GM23338 (cell line): ENCODE measurements at regions not wholly inside any gene's neighbourhood (a gene's known extent, or its start where the extent isn't known, plus 50 kb on each side); places are given as distances from the start of the nearest gene placed in this dataset.
"Not testable (repeated sequence)": the region's sequence is repeated elsewhere in the genome, so short reads cannot be mapped to it uniquely, and the experiment has no call there.

ENCODE experiments used
- ATAC-seq: fragments of 200-7000 bp; cut with Tn5 transposase; 3 replicates; pipeline ENCODE4 v1.9.1; 2020
- DNase-seq: peaks from one replicate; pipeline ENCODE4 v3.0.0-alpha.2; 2015; ENCODE audit warnings: low spot score
- H2AFZ ChIP-seq: fragments of 200-600 bp; sonication (generic); 2 replicates; pipeline ENCODE4 v1.8.0; 2016; ENCODE audit warnings: antibody characterized with exemption, mild to moderate bottlenecking, moderate library complexity
- H3F3A ChIP-seq: fragments of 200-600 bp; sonication (generic); replicated peaks from 2 replicates; pipeline ENCODE4 v1.8.0; 2017; ENCODE audit warnings: antibody characterized with exemption, mixed run types, low read depth
- H3K27ac ChIP-seq: fragments of 200-600 bp; sonication (generic); 2 replicates; pipeline ENCODE4 v1.6.1; 2016; ENCODE audit warnings: low read depth
- H3K27me3 ChIP-seq: fragments of 200-600 bp; sonication (generic); 2 replicates; pipeline ENCODE4 v1.8.0; 2016; ENCODE audit warnings: mild to moderate bottlenecking, mixed run types, moderate library complexity; ENCODE audit not compliant: insufficient read depth
- H3K36me3 ChIP-seq: fragments of 200-600 bp; sonication (generic); 2 replicates; pipeline ENCODE4 v1.8.0; 2016; ENCODE audit warnings: mild to moderate bottlenecking; ENCODE audit not compliant: insufficient read depth
- H3K4me1 ChIP-seq: fragments of 200-600 bp; sonication (generic); 2 replicates; pipeline ENCODE4 v1.8.0; 2016; ENCODE audit warnings: mild to moderate bottlenecking, moderate library complexity; ENCODE audit not compliant: insufficient read depth
- H3K4me2 ChIP-seq: fragments of 200-600 bp; sonication (generic); 2 replicates; pipeline ENCODE4 v1.7.1; 2017; ENCODE audit warnings: mixed run types
- H3K4me3 ChIP-seq: fragments of 200-600 bp; sonication (generic); 2 replicates; pipeline ENCODE4 v1.6.1; 2016; ENCODE audit warnings: mixed run types
- H3K79me2 ChIP-seq: fragments of 200-600 bp; sonication (generic); replicated peaks from 2 replicates; pipeline ENCODE4 v1.8.0; 2017; ENCODE audit warnings: mild to moderate bottlenecking; ENCODE audit not compliant: insufficient read depth
- H3K9me2 ChIP-seq: fragments of 200-600 bp; sonication (generic); 2 replicates; pipeline ENCODE4 v1.8.0; 2017; ENCODE audit not compliant: insufficient read depth
- H4K20me1 ChIP-seq: fragments of 200-600 bp; sonication (generic); replicated peaks from 2 replicates; pipeline ENCODE4 v1.8.0; 2017; ENCODE audit warnings: mild to moderate bottlenecking; ENCODE audit not compliant: insufficient read depth
- H3K27ac Mint-ChIP-seq: 2 replicates; pipeline ENCODE4 v1.8.0; 2020; ENCODE audit warnings: inconsistent platforms, mild to moderate bottlenecking, moderate library complexity, mixed read lengths
- H3K27me3 Mint-ChIP-seq: 3 replicates; pipeline ENCODE4 v1.8.0; 2022; ENCODE audit warnings: low read depth, mild to moderate bottlenecking, moderate library complexity, mixed read lengths, inconsistent platforms; ENCODE audit not compliant: insufficient read depth, poor library complexity
- H3K36me3 Mint-ChIP-seq: 3 replicates; pipeline ENCODE4 v1.8.0; 2021; ENCODE audit warnings: low read depth, mild to moderate bottlenecking, inconsistent platforms, moderate library complexity, mixed read lengths
- H3K4me1 Mint-ChIP-seq: 3 replicates; pipeline ENCODE4 v1.8.0; 2020; ENCODE audit warnings: mild to moderate bottlenecking, inconsistent platforms, mixed read lengths
- H3K4me3 Mint-ChIP-seq: 3 replicates; pipeline ENCODE4 v1.8.0; 2021; ENCODE audit warnings: moderate library complexity, mild to moderate bottlenecking, inconsistent platforms, mixed read lengths
- H3K9me3 Mint-ChIP-seq: 3 replicates; pipeline ENCODE4 v1.8.0; 2020; ENCODE audit warnings: moderate library complexity, mild to moderate bottlenecking, inconsistent platforms, mixed read lengths
- CREB1 ChIP-seq: fragments of 250-450 bp; sonication (Bioruptor Pico); IDR thresholded peaks from 2 replicates; pipeline ENCODE4 v1.5.0; 2020; ENCODE audit warnings: low read depth, mild to moderate bottlenecking, moderate library complexity
- CTCF ChIP-seq, 2 experiments: fragments of 200-600 bp in 1 of 2; sonication (generic) in 1 of 2; conservative IDR thresholded peaks; 2 replicates each; pipeline versions ENCODE4 v1.5.1 to v1.6.1; 2016 to 2017; ENCODE audit warnings: antibody characterized with exemption in 2 of 2, low read depth in 2 of 2, mild to moderate bottlenecking in 2 of 2, moderate library complexity in 1 of 2
- ETS1 ChIP-seq: IDR thresholded peaks from 2 replicates; pipeline ENCODE4 v1.6.1; 2016; ENCODE audit warnings: antibody characterized with exemption
- EZH2 ChIP-seq: fragments of 200-600 bp; sonication (generic); IDR thresholded peaks from one replicate; pipeline ENCODE4 v1.8.0; 2017; ENCODE audit warnings: antibody characterized with exemption, mild to moderate bottlenecking, low read depth; ENCODE audit not compliant: unreplicated experiment
- EZH2phosphoT487 ChIP-seq: fragments of 200-600 bp; sonication (generic); IDR thresholded peaks from one replicate; pipeline ENCODE4 v1.8.1; 2018; ENCODE audit warnings: antibody characterized with exemption; ENCODE audit not compliant: unreplicated experiment
- NANOG ChIP-seq: IDR thresholded peaks from 2 replicates; pipeline ENCODE4 v1.6.1; 2016; ENCODE audit warnings: antibody characterized with exemption, borderline replicate concordance
- POLR2AphosphoS5 ChIP-seq: IDR thresholded peaks from 2 replicates; pipeline ENCODE4 v1.6.1; 2016; ENCODE audit warnings: antibody characterized with exemption, low read depth
- REST ChIP-seq: IDR thresholded peaks from one replicate; pipeline ENCODE4 v1.6.1; 2018; ENCODE audit warnings: antibody characterized with exemption; ENCODE audit not compliant: unreplicated experiment
- STAT1 ChIP-seq: IDR thresholded peaks from one replicate; pipeline ENCODE4 v1.6.1; 2016; ENCODE audit warnings: antibody characterized with exemption; ENCODE audit not compliant: unreplicated experiment
- ZNF114 ChIP-seq: fragments of 250-450 bp; sonication (Bioruptor Pico); IDR thresholded peaks from 2 replicates; pipeline ENCODE4 v1.5.0; 2020; ENCODE audit warnings: mild to moderate bottlenecking, moderate library complexity
- ZNF331 ChIP-seq: fragments of 250-450 bp; sonication (Bioruptor Pico); IDR thresholded peaks from 2 replicates; pipeline ENCODE4 v1.5.0; 2020; ENCODE audit warnings: low read depth, mild to moderate bottlenecking, moderate library complexity

- TF ChIP-seq REST = no peak
- TF ChIP-seq CTCF (conservative IDR thresholded peaks at IDR 0.05; ENCODE audit: low read depth in 2 of 2) = no peak
- no peak for TF ChIP-seq NANOG
- no peak for TF ChIP-seq ZNF331 (CRISPR knock-in tag)
- TF ChIP-seq EZH2phosphoT487 = no peak
- TF ChIP-seq ZNF114 (CRISPR knock-in tag) = no peak
- no peak for TF ChIP-seq STAT1
- no peak for TF ChIP-seq POLR2AphosphoS5
- no peak for TF ChIP-seq ETS1
- TF ChIP-seq EZH2 = no peak
- TF ChIP-seq CREB1 (CRISPR knock-in tag) = no peak
Measured at GRCh38 chr18:14945984-14946383, 198.0 kb downstream of the ANKRD30B start (continued).

- H3K27ac Mint-ChIP-seq, H3K4me3 ChIP-seq, H3K36me3 ChIP-seq, H3K4me1 Mint-ChIP-seq, H3K27me3 ChIP-seq, H3K4me3 Mint-ChIP-seq, H3K4me2 ChIP-seq, H3K9me2 ChIP-seq, H3K4me1 ChIP-seq, H3K27me3 Mint-ChIP-seq, H3K36me3 Mint-ChIP-seq, ATAC-seq, H3K27ac ChIP-seq, H2AFZ ChIP-seq, H3K79me2 ChIP-seq, DNase-seq, H3F3A ChIP-seq, H4K20me1 ChIP-seq: not testable (repeated sequence)
- peaks cover 86% of the 10 kb centered on the region for H3K9me3 Mint-ChIP-seq
Measured at GRCh38 chr18:14946741-14947470, 198.9 kb downstream of the ANKRD30B start.
